ENCODE measurements at regions not wholly inside any gene's neighbourhood (a gene's known extent, or its start where the extent isn't known, plus 50 kb on each side); places are given as distances from the start of the nearest gene placed in this dataset.

- DNase-seq (ENCODE audit: low read depth in 4 of 4, low spot score in 3 of 4): no peak
Observed at GRCh38 chr18:73807551-73808192, 340.0 kb downstream of the FBXO15 start.

GRCh38 chr18:73805991-73806390, 341.6 kb downstream of the FBXO15 start:
- DNase-seq (ENCODE audit: low read depth in 4 of 4, low spot score in 3 of 4): no peak

- no peak for DNase-seq (ENCODE audit: low read depth in 4 of 4, low spot score in 3 of 4)
Observed at GRCh38 chr18:73797419-73797818, 350.2 kb downstream of the FBXO15 start.

- no peak for DNase-seq (ENCODE audit: low read depth in 4 of 4, low spot score in 3 of 4)
Observed at GRCh38 chr18:73793386-73793785, 354.2 kb downstream of the FBXO15 start.

- DNase-seq (ENCODE audit: low read depth in 4 of 4, low spot score in 3 of 4): no peak
Observed at GRCh38 chr18:73791081-73791480, 356.6 kb downstream of the FBXO15 start.

- no peak for DNase-seq (ENCODE audit: low read depth in 4 of 4, low spot score in 3 of 4)
Observed at GRCh38 chr18:73790587-73790986, 357.0 kb downstream of the FBXO15 start.

GRCh38 chr18:73787316-73787715, 360.3 kb downstream of the FBXO15 start:
- no peak for DNase-seq (ENCODE audit: low read depth in 4 of 4, low spot score in 3 of 4)

- DNase-seq (ENCODE audit: low read depth in 4 of 4, low spot score in 3 of 4): no peak
Observed at GRCh38 chr18:73785300-73785699, 362.3 kb downstream of the FBXO15 start.

GRCh38 chr18:73784853-73785252, 362.8 kb downstream of the FBXO15 start:
- DNase-seq (ENCODE audit: low read depth in 4 of 4, low spot score in 3 of 4): no peak

- DNase-seq (ENCODE audit: low read depth in 4 of 4, low spot score in 3 of 4): no peak
Observed at GRCh38 chr18:73782405-73782804, 365.2 kb downstream of the FBXO15 start.

GRCh38 chr18:73780218-73780617, 367.4 kb downstream of the FBXO15 start:
- no peak for DNase-seq (ENCODE audit: low read depth in 4 of 4, low spot score in 3 of 4)

GRCh38 chr18:73778032-73778359, 369.6 kb downstream of the FBXO15 start:
- DNase-seq (ENCODE audit: low read depth in 4 of 4, low spot score in 3 of 4): no peak

- DNase-seq (ENCODE audit: low read depth in 4 of 4, low spot score in 3 of 4): no peak
Observed at GRCh38 chr18:73777356-73778031, 370.1 kb downstream of the FBXO15 start.

- peak; percentile 8 to 59 (median 42) for DNase-seq (ENCODE audit: low read depth in 4 of 4, low spot score in 3 of 4)
Observed at GRCh38 chr18:73774811-73775509, 372.7 kb downstream of the FBXO15 start.

- no peak for DNase-seq (ENCODE audit: low read depth in 4 of 4, low spot score in 3 of 4)
Observed at GRCh38 chr18:73768043-73768442, 379.6 kb downstream of the FBXO15 start.

GRCh38 chr18:73766910-73767515, 380.6 kb downstream of the FBXO15 start:
- no peak for DNase-seq (ENCODE audit: low read depth in 4 of 4, low spot score in 3 of 4)

- no peak for DNase-seq (ENCODE audit: low read depth in 4 of 4, low spot score in 3 of 4)
Observed at GRCh38 chr18:73758446-73758845, 389.2 kb downstream of the FBXO15 start.

GRCh38 chr18:73756256-73757091, 391.2 kb downstream of the FBXO15 start:
- no peak for DNase-seq (ENCODE audit: low read depth in 4 of 4, low spot score in 3 of 4)

GRCh38 chr18:73752965-73753364, 394.7 kb downstream of the FBXO15 start:
- DNase-seq (ENCODE audit: low read depth in 4 of 4, low spot score in 3 of 4): no peak

- no peak for DNase-seq (ENCODE audit: low read depth in 4 of 4, low spot score in 3 of 4)
Observed at GRCh38 chr18:73752546-73752945, 395.1 kb downstream of the FBXO15 start.

- no peak for DNase-seq (ENCODE audit: low read depth in 4 of 4, low spot score in 3 of 4)
Observed at GRCh38 chr18:73750052-73750451, 397.6 kb downstream of the FBXO15 start.

Measured in right renal pelvis (tissue), 4 donors.